Mammary epithelial cell (primary cell): ENCODE measurements at regions not wholly inside any gene's neighbourhood (a gene's known extent, or its start where the extent isn't known, plus 50 kb on each side); places are given as distances from the start of the nearest gene placed in this dataset.

Experiments used
- EZH2 ChIP-seq: IDR thresholded peaks from 2 replicates; pipeline ENCODE4 v1.6.1; 2012; ENCODE audit warnings: low read length, inconsistent platforms, borderline replicate concordance
- TF ChIP-seq, protein P1 (sequence below), 2 donors: IDR thresholded peaks in 1 of 2; conservative IDR thresholded peaks in 1 of 2; 2 replicates each; pipeline ENCODE4 v1.5.1; 2011 to 2012; ENCODE audit warnings: inconsistent platforms in 2 of 2, low read length in 2 of 2, mild to moderate bottlenecking in 2 of 2, control low read depth in 1 of 2, low read depth in 1 of 2; ENCODE audit not compliant: insufficient read depth in 1 of 2; ENCODE audit errors: extremely low read depth in 1 of 2

- TF ChIP-seq, protein P1, sequence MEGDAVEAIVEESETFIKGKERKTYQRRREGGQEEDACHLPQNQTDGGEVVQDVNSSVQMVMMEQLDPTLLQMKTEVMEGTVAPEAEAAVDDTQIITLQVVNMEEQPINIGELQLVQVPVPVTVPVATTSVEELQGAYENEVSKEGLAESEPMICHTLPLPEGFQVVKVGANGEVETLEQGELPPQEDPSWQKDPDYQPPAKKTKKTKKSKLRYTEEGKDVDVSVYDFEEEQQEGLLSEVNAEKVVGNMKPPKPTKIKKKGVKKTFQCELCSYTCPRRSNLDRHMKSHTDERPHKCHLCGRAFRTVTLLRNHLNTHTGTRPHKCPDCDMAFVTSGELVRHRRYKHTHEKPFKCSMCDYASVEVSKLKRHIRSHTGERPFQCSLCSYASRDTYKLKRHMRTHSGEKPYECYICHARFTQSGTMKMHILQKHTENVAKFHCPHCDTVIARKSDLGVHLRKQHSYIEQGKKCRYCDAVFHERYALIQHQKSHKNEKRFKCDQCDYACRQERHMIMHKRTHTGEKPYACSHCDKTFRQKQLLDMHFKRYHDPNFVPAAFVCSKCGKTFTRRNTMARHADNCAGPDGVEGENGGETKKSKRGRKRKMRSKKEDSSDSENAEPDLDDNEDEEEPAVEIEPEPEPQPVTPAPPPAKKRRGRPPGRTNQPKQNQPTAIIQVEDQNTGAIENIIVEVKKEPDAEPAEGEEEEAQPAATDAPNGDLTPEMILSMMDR (conservative IDR thresholded peaks at IDR 0.05 in 1 of 2, IDR thresholded peaks at IDR 0.05 in 1 of 2; ENCODE audit: extremely low read depth in 1 of 2, insufficient read depth in 1 of 2, low read depth in 1 of 2, low read length in 2 of 2) = no peak
- TF ChIP-seq EZH2 = no peak
Measured at GRCh38 chr1:201609661-201610318, 70.9 kb downstream of the NAV1 start.
